OCI-LY3 (cell line): ENCODE measurements at regions not wholly inside any gene's neighbourhood (a gene's known extent, or its start where the extent isn't known, plus 50 kb on each side); places are given as distances from the start of the nearest gene placed in this dataset.

Experiments used
- H2AFZ ChIP-seq: fragments of 200-600, 300-600 bp; shearing (Covaris generic); 2 replicates; pipeline ENCODE4 v1.6.0; 2014; ENCODE audit warnings: antibody characterized with exemption, low read depth, low read length
- H3K27ac ChIP-seq: fragments of 200-600, 300-600 bp; sonication (generic); 2 replicates; pipeline ENCODE4 v1.5.1; 2014; ENCODE audit warnings: mild to moderate bottlenecking, low read length, moderate library complexity, mixed read lengths
- H3K27me3 ChIP-seq: fragments of 200-600, 300-600 bp; sonication (generic); 2 replicates; pipeline ENCODE4 v1.6.1; 2014; ENCODE audit warnings: low read depth, low read length, mixed read lengths
- H3K36me3 ChIP-seq: fragments of 200-600, 300-600 bp; sonication (generic); replicated peaks from 2 replicates; pipeline ENCODE3; 2014; ENCODE audit warnings: low read depth, low read length, mixed read lengths
- H3K4me1 ChIP-seq: fragments of 300-600, 200-600 bp; sonication (generic); 2 replicates; pipeline ENCODE4 v1.6.1; 2014; ENCODE audit warnings: low read length, mixed read lengths
- H3K4me2 ChIP-seq: fragments of 200-600, 300-600 bp; sonication (generic); 2 replicates; pipeline ENCODE4 v1.6.1; 2014; ENCODE audit warnings: low read length, mixed read lengths
- H3K4me3 ChIP-seq: fragments of 300-600, 200-600 bp; sonication (generic); 2 replicates; pipeline ENCODE4 v1.5.1; 2014; ENCODE audit warnings: antibody characterized with exemption, mild to moderate bottlenecking, low read length, moderate library complexity
- H3K79me2 ChIP-seq: fragments of 300-600, 200-600 bp; shearing (Covaris generic); 2 replicates; pipeline ENCODE4 v1.6.1; 2014; ENCODE audit warnings: mild to moderate bottlenecking, low read length, mixed read lengths
- H3K9ac ChIP-seq: fragments of 300-600, 200-600 bp; shearing (Covaris generic); 2 replicates; pipeline ENCODE4 v1.6.0; 2014; ENCODE audit warnings: mild to moderate bottlenecking, low read length, moderate library complexity
- H3K9me3 ChIP-seq: fragments of 200-600, 300-600 bp; shearing (Covaris generic); 2 replicates; pipeline ENCODE4 v1.6.1; 2014; ENCODE audit warnings: low read length, mixed read lengths; ENCODE audit not compliant: insufficient read depth
- H4K20me1 ChIP-seq: fragments of 200-600, 300-600 bp; sonication (generic); 2 replicates; pipeline ENCODE4 v1.6.1; 2016; ENCODE audit warnings: low read length, mixed read lengths; ENCODE audit not compliant: insufficient read depth
- EZH2phosphoT487 ChIP-seq: fragments of 200-600 bp; shearing (Covaris generic); IDR thresholded peaks from 2 replicates; pipeline ENCODE4 v1.6.1; 2018; ENCODE audit warnings: antibody characterized with exemption, mixed run types, low read depth
- TF ChIP-seq, protein P1 (sequence below): fragments of 200-600, 300-600 bp; sonication (generic); IDR thresholded peaks from 2 replicates; pipeline ENCODE4 v1.5.1; 2014; ENCODE audit warnings: antibody characterized with exemption, low read length, low read depth

DNA sequence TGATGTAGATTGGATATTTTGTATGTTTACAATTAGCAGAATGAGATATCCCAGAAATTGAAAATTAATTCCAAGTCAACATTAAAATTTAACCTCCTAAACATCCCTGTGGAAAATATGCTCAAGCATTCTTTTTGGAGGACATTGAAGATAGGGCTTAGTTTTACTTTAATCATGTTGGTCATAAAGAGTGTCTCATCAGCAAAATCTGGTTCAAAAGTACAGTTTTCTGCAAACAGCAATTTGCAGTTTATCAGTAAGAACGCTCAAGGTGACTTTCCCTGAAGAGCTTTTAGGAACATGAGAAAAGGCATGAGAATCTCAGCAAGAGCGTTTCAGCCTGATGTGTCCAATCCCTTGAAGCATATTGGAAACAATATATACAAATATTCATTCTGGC is 889.8 kb downstream of the CENPC start:
- Histone ChIP-seq H3K27ac (no peak overlapping the region), H3K79me2 (no peaks in the 10 kb centered on the region), H3K9ac (no peak overlapping the region), H3K27me3 (no peaks in the 10 kb centered on the region), H3K36me3 (no peaks in the 10 kb centered on the region), H3K4me3 (no peak overlapping the region), H3K4me1 (no peaks in the 10 kb centered on the region), H3K4me2 (no peak overlapping the region), H3K9me3 (no peaks in the 10 kb centered on the region), H4K20me1 (no peaks in the 10 kb centered on the region), H2AFZ (no peak overlapping the region)
- TF ChIP-seq, protein P1, sequence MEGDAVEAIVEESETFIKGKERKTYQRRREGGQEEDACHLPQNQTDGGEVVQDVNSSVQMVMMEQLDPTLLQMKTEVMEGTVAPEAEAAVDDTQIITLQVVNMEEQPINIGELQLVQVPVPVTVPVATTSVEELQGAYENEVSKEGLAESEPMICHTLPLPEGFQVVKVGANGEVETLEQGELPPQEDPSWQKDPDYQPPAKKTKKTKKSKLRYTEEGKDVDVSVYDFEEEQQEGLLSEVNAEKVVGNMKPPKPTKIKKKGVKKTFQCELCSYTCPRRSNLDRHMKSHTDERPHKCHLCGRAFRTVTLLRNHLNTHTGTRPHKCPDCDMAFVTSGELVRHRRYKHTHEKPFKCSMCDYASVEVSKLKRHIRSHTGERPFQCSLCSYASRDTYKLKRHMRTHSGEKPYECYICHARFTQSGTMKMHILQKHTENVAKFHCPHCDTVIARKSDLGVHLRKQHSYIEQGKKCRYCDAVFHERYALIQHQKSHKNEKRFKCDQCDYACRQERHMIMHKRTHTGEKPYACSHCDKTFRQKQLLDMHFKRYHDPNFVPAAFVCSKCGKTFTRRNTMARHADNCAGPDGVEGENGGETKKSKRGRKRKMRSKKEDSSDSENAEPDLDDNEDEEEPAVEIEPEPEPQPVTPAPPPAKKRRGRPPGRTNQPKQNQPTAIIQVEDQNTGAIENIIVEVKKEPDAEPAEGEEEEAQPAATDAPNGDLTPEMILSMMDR = no peak
- TF ChIP-seq EZH2phosphoT487 = no peak

DNA sequence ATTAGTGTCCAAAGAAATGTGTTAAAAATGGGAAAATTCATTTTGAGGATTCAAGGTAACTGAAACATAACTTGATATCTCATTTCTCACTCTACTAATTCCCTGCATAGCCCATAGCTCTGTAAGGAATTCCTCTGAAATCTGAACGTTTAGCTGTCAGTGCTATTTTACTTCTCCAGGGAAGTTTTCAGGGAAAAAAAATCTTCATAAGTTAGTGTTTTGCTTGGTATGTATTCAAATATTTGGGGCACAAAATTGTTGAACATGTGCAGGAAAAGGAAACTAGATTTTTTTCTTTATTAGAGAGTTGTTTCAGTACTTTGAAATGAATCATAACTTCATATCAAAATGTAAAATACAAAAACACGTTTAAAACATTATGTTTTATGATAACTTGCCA is 891.4 kb downstream of the CENPC start:
- no peaks in the 10 kb centered on the region for H3K79me2 ChIP-seq
- H3K27ac ChIP-seq = no peak overlapping the region
- no peaks in the 10 kb centered on the region for H3K27me3 ChIP-seq
- H3K36me3 ChIP-seq = no peaks in the 10 kb centered on the region
- H2AFZ ChIP-seq = no peak overlapping the region
- no peak overlapping the region for H3K4me3 ChIP-seq
- no peaks in the 10 kb centered on the region for H4K20me1 ChIP-seq
- H3K4me2 ChIP-seq = no peak overlapping the region
- no peaks in the 10 kb centered on the region for H3K9me3 ChIP-seq
- H3K4me1 ChIP-seq = no peaks in the 10 kb centered on the region
- no peak for TF ChIP-seq EZH2phosphoT487
- TF ChIP-seq, protein P1 = no peak
- H3K9ac ChIP-seq = no peak overlapping the region

DNA sequence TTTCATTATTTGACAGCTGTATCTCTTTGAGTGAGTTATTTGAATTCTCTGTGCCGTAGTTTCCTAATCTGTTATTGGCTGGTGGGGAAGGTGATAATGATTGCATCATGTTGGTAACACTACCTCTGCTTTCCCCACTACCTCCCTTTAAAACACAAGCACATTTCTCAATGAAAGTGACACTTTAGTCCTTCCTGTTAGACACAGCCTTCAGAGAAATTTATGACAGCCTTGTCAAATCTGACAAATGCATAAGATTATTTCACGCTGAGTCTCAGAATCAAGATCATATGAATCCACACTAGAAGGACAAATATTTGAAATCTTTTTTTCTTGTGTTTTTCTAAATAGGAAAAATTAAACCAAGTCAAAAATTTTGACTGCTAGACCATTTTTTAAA is 896.1 kb downstream of the CENPC start:
- H3K79me2 ChIP-seq = no peaks in the 10 kb centered on the region

DNA sequence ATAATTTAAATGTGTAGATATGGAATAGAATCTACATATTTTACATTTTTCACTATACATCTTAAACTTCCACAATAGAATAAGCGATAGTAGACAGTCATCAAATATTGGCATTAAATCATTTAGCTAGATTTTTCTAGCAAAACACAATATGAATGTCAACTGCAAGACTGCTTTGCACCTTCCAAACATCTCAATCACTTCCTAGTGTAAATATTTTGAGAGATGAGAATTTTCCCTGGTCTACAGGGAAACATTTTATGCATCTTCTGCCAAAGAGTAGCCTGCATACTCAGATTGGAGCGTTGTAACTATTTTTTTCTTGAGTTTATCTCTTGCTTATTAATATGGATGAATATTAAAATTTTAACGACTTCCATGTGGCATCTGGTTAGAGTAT is 897.4 kb downstream of the CENPC start:
- no peaks in the 10 kb centered on the region for H4K20me1 ChIP-seq
- H3K4me3 ChIP-seq = no peak overlapping the region
- no peaks in the 10 kb centered on the region for H3K27me3 ChIP-seq
- no peak overlapping the region for H3K27ac ChIP-seq
- H3K9ac ChIP-seq = no peak overlapping the region
- no peak overlapping the region for H3K4me2 ChIP-seq
- TF ChIP-seq, protein P1 = no peak
- no peak for TF ChIP-seq EZH2phosphoT487
- no peaks in the 10 kb centered on the region for H3K79me2 ChIP-seq
- no peaks in the 10 kb centered on the region for H3K4me1 ChIP-seq
- H2AFZ ChIP-seq = no peak overlapping the region
- no peaks in the 10 kb centered on the region for H3K9me3 ChIP-seq
- H3K36me3 ChIP-seq = no peaks in the 10 kb centered on the region

More for the DNA sequence above, 896.1 kb downstream of the CENPC start:
- Histone ChIP-seq H3K9ac (no peak overlapping the region), H3K4me3 (no peak overlapping the region), H3K27me3 (no peaks in the 10 kb centered on the region), H3K36me3 (no peaks in the 10 kb centered on the region), H3K9me3 (no peaks in the 10 kb centered on the region), H2AFZ (no peak overlapping the region), H3K27ac (no peak overlapping the region), H3K4me2 (no peak overlapping the region), H4K20me1 (no peaks in the 10 kb centered on the region), H3K4me1 (no peaks in the 10 kb centered on the region)
- TF ChIP-seq, protein P1 = no peak
- no peak for TF ChIP-seq EZH2phosphoT487
